ENCODE measurements at regions not wholly inside any gene's neighbourhood (a gene's known extent, or its start where the extent isn't known, plus 50 kb on each side); places are given as distances from the start of the nearest gene placed in this dataset.

DNA sequence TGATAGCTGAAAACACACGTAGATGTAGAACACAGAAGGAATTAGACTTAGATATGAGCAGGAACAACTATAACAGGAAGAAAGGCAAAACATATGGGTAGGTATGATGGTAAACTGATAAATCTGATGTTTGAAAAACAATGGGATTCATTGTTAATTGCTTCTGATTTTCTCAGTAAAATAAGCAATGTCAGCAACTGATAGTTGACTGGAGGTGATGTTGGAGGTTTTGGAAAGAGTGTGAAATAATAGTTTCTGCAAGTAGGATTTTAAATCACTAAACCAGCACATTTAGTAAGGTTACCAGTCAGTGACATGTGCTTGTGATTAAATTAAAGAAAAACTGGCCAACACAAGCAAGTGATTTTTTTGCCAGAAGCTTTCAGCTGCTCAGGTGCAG is 123.0 kb upstream of the CPNE8 start:
- TF ChIP-seq, protein P1, sequence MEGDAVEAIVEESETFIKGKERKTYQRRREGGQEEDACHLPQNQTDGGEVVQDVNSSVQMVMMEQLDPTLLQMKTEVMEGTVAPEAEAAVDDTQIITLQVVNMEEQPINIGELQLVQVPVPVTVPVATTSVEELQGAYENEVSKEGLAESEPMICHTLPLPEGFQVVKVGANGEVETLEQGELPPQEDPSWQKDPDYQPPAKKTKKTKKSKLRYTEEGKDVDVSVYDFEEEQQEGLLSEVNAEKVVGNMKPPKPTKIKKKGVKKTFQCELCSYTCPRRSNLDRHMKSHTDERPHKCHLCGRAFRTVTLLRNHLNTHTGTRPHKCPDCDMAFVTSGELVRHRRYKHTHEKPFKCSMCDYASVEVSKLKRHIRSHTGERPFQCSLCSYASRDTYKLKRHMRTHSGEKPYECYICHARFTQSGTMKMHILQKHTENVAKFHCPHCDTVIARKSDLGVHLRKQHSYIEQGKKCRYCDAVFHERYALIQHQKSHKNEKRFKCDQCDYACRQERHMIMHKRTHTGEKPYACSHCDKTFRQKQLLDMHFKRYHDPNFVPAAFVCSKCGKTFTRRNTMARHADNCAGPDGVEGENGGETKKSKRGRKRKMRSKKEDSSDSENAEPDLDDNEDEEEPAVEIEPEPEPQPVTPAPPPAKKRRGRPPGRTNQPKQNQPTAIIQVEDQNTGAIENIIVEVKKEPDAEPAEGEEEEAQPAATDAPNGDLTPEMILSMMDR (tag by site-specific recombination; IDR thresholded peaks at IDR 0.05): no peak
- no peak for TF ChIP-seq ZNF670 (tag by site-specific recombination; IDR thresholded peaks at IDR 0.05; ENCODE audit: low read depth)
- no peak for TF ChIP-seq HOXA7 (CRISPR knock-in tag; IDR thresholded peaks at IDR 0.05; ENCODE audit: borderline replicate concordance)

Data from HEK293 (cell line).